HCT116 (cell line): ENCODE measurements at regions not wholly inside any gene's neighbourhood (a gene's known extent, or its start where the extent isn't known, plus 50 kb on each side); places are given as distances from the start of the nearest gene placed in this dataset.

Experiments used
- JUND ChIP-seq: IDR thresholded peaks from 2 replicates; pipeline ENCODE4 v1.6.1; 2012
- TF ChIP-seq, protein P1 (sequence below), 3 experiments: fragments of 200-600 bp in 1 of 3; sonication (generic) in 1 of 3; IDR thresholded peaks in 2 of 3; conservative IDR thresholded peaks in 1 of 3; 2 replicates each; pipeline ENCODE4 v1.5.1; 2012 to 2017; ENCODE audit warnings: low read depth in 2 of 3, low read length in 2 of 3, antibody characterized with exemption in 1 of 3, borderline replicate concordance in 1 of 3, control low read depth in 1 of 3, mild to moderate bottlenecking in 1 of 3, mixed read lengths in 1 of 3, mixed run types in 1 of 3, moderate library complexity in 1 of 3; ENCODE audit not compliant: insufficient read depth in 1 of 3
- TF ChIP-seq, protein P2 (sequence below): IDR thresholded peaks from 2 replicates; pipeline ENCODE4 v1.6.1; 2012
- TF ChIP-seq, protein P3 (sequence below): IDR thresholded peaks from 2 replicates; pipeline ENCODE4 v1.6.1; 2011; ENCODE audit warnings: mild to moderate bottlenecking, low read length, moderate library complexity; ENCODE audit not compliant: insufficient replicate concordance; ENCODE audit errors: extremely low read depth

- TF ChIP-seq, protein P1, sequence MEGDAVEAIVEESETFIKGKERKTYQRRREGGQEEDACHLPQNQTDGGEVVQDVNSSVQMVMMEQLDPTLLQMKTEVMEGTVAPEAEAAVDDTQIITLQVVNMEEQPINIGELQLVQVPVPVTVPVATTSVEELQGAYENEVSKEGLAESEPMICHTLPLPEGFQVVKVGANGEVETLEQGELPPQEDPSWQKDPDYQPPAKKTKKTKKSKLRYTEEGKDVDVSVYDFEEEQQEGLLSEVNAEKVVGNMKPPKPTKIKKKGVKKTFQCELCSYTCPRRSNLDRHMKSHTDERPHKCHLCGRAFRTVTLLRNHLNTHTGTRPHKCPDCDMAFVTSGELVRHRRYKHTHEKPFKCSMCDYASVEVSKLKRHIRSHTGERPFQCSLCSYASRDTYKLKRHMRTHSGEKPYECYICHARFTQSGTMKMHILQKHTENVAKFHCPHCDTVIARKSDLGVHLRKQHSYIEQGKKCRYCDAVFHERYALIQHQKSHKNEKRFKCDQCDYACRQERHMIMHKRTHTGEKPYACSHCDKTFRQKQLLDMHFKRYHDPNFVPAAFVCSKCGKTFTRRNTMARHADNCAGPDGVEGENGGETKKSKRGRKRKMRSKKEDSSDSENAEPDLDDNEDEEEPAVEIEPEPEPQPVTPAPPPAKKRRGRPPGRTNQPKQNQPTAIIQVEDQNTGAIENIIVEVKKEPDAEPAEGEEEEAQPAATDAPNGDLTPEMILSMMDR (IDR thresholded peaks at IDR 0.05 in 2 of 3, conservative IDR thresholded peaks at IDR 0.05 in 1 of 3; ENCODE audit: borderline replicate concordance in 1 of 3, insufficient read depth in 1 of 3, low read depth in 2 of 3, low read length in 2 of 3): no peak
- TF ChIP-seq, protein P2, sequence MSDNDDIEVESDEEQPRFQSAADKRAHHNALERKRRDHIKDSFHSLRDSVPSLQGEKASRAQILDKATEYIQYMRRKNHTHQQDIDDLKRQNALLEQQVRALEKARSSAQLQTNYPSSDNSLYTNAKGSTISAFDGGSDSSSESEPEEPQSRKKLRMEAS: no peak
- TF ChIP-seq, protein P3, sequence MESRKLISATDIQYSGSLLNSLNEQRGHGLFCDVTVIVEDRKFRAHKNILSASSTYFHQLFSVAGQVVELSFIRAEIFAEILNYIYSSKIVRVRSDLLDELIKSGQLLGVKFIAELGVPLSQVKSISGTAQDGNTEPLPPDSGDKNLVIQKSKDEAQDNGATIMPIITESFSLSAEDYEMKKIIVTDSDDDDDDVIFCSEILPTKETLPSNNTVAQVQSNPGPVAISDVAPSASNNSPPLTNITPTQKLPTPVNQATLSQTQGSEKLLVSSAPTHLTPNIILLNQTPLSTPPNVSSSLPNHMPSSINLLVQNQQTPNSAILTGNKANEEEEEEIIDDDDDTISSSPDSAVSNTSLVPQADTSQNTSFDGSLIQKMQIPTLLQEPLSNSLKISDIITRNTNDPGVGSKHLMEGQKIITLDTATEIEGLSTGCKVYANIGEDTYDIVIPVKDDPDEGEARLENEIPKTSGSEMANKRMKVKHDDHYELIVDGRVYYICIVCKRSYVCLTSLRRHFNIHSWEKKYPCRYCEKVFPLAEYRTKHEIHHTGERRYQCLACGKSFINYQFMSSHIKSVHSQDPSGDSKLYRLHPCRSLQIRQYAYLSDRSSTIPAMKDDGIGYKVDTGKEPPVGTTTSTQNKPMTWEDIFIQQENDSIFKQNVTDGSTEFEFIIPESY: no peak
- TF ChIP-seq JUND: no peak
These were observed 897.2 kb upstream of the INTU start for GRCh38 chr4:126735294-126736132.
